ENCODE measurements at regions not wholly inside any gene's neighbourhood (a gene's known extent, or its start where the extent isn't known, plus 50 kb on each side); places are given as distances from the start of the nearest gene placed in this dataset.

DNA sequence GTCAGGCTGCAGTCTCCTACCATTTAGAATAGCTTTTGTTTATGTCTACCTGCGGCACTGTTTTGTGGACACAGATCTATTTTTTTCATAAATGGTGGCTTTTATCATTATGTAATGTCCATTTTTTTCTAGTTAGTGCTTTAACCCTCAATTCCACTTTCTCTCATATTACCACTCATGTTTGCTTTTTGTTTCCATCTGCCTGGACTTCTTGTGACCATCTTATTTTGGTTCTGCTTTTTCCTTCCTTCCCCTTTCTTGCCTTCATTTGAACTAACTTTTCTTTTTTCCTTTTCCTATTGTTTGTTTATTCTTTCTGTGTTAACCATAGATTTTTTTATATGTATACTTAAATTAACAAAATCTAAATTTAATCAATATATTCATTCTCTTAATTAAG, 63.2 kb upstream of the SLC22A11 start:
- WGBS (ENCODE audit: insufficient coverage, insufficient replicate concordance, low lambda C conversion rate, missing lambda C conversion rate): 4% methylated on average over 1 of the region's 1 CpG
- Histone ChIP-seq H4K20me1 (ENCODE audit: control insufficient read depth, insufficient read depth) (no peaks in the 10 kb centered on the region), H3K27me3 (replicated peaks in 1 of 2; ENCODE audit: control insufficient read depth in 2 of 2, insufficient read depth in 2 of 2, low read length in 1 of 2) (peaks cover 0 to 7% of the 10 kb centered on the region in 2 experiments; a peak in 2 of 4 replicates), H3K4me1 (ENCODE audit: control insufficient read depth, insufficient read depth, low read length) (peaks cover 3% of the 10 kb centered on the region; the same call in 1 of the 2 replicates), H3K9ac (ENCODE audit: control insufficient read depth, insufficient read depth, low read length) (no peak overlapping the region), H3K36me3 (ENCODE audit: control insufficient read depth in 2 of 2, insufficient read depth in 2 of 2, low read length in 1 of 2) (no peaks in the 10 kb centered on the region), H3K4me2 (ENCODE audit: control insufficient read depth, insufficient read depth) (no peak overlapping the region), H2AFZ (ENCODE audit: control insufficient read depth, low read depth, low read length) (no peak overlapping the region), H3K9me3 (replicated peaks; ENCODE audit: control insufficient read depth, insufficient read depth, low read length) (no peaks in the 10 kb centered on the region), H3K4me3 (no peak overlapping the region), H3K79me2 (ENCODE audit: control insufficient read depth, insufficient read depth, low read length) (no peaks in the 10 kb centered on the region), H3K27ac (ENCODE audit: control insufficient read depth, insufficient read depth) (no peak overlapping the region)
- ATAC-seq (no peak), FAIRE-seq (no peak), DNase-seq (ENCODE audit: low read depth, low spot score) (no peak)
- intact Hi-C loops (cut with micrococcal nuclease; ENCODE audit: unreplicated experiment): loop anchor here (5.0 kb wide), 1 partner anchor 160 kb away; no protein-coding TSS in a partner anchor
- TF ChIP-seq KLF5 (IDR thresholded peaks at IDR 0.05; ENCODE audit: partially characterized antibody): no peak
- no peak for TF ChIP-seq IRF4 (IDR thresholded peaks at IDR 0.05; ENCODE audit: low read depth, low read length)
- TF ChIP-seq, protein P1, sequence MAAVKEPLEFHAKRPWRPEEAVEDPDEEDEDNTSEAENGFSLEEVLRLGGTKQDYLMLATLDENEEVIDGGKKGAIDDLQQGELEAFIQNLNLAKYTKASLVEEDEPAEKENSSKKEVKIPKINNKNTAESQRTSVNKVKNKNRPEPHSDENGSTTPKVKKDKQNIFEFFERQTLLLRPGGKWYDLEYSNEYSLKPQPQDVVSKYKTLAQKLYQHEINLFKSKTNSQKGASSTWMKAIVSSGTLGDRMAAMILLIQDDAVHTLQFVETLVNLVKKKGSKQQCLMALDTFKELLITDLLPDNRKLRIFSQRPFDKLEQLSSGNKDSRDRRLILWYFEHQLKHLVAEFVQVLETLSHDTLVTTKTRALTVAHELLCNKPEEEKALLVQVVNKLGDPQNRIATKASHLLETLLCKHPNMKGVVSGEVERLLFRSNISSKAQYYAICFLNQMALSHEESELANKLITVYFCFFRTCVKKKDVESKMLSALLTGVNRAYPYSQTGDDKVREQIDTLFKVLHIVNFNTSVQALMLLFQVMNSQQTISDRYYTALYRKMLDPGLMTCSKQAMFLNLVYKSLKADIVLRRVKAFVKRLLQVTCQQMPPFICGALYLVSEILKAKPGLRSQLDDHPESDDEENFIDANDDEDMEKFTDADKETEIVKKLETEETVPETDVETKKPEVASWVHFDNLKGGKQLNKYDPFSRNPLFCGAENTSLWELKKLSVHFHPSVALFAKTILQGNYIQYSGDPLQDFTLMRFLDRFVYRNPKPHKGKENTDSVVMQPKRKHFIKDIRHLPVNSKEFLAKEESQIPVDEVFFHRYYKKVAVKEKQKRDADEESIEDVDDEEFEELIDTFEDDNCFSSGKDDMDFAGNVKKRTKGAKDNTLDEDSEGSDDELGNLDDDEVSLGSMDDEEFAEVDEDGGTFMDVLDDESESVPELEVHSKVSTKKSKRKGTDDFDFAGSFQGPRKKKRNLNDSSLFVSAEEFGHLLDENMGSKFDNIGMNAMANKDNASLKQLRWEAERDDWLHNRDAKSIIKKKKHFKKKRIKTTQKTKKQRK (IDR thresholded peaks at IDR 0.05; ENCODE audit: low read depth, low read length): no peak
- in situ Hi-C loops (cut with MboI): no loop called here
- POLR2A ChIA-PET: no interaction called here
- RAD21 ChIA-PET (ENCODE audit: unreplicated experiment): no interaction called here
- no TSS peak for BruUV-seq (replicated peaks)
- CTCF ChIA-PET: interaction anchor here (0.7 to 1.6 kb wide), 3 partner anchors 43 to 162 kb away, joined by 3 read pairs; no protein-coding TSS in a partner anchor
- SMC1A ChIA-PET (ENCODE audit: uncharacterized antibody, unreplicated experiment): interaction anchor here (0.7 kb wide), 1 partner anchor 153 kb away, joined by 4 read pairs; no protein-coding TSS in a partner anchor

DNA sequence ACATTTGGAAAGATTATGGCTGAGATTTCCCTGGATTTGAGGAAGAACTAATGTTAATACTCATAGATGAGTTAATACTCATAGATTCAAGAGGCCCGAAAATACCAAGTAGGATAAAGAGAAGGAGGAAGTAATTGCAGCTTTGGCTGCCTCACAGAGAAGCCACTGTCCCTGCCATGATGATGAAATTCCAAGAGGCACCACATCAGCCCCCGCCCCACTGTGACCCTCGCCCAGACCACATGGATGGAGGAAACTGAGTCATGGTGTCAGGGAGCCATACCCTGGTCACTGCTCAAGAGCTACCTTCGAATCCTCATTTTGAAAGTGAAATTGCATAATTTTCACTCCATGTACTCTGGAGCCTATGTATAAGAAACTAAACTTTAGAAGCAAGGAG, 57.6 kb upstream of the SLC22A11 start:
- no peak overlapping the region for H3K27ac ChIP-seq (ENCODE audit: control insufficient read depth, insufficient read depth)
- no peak overlapping the region for H3K9ac ChIP-seq (ENCODE audit: control insufficient read depth, insufficient read depth, low read length)
- H2AFZ ChIP-seq (ENCODE audit: control insufficient read depth, low read depth, low read length): no peak overlapping the region
- ChIA-PET CTCF (interaction anchor here (1.2 kb wide), 1 partner anchor 8 kb away, joined by 4 read pairs; no protein-coding TSS in a partner anchor), SMC1A (ENCODE audit: uncharacterized antibody, unreplicated experiment) (no interaction called here), POLR2A (no interaction called here), RAD21 (ENCODE audit: unreplicated experiment) (no interaction called here)
- no peaks in the 10 kb centered on the region for H3K27me3 ChIP-seq (replicated peaks in 1 of 2; ENCODE audit: control insufficient read depth in 2 of 2, insufficient read depth in 2 of 2, low read length in 1 of 2)
- H3K4me3 ChIP-seq: no peak overlapping the region
- ATAC-seq (no peak), FAIRE-seq (no peak), DNase-seq (ENCODE audit: low read depth, low spot score) (no peak)
- BruUV-seq (replicated peaks): no TSS peak
- WGBS (ENCODE audit: insufficient coverage, insufficient replicate concordance, low lambda C conversion rate, missing lambda C conversion rate): 3% methylated on average over 4 of the region's 4 CpGs
- no peaks in the 10 kb centered on the region for H3K4me1 ChIP-seq (ENCODE audit: control insufficient read depth, insufficient read depth, low read length)
- H3K4me2 ChIP-seq (ENCODE audit: control insufficient read depth, insufficient read depth): no peak overlapping the region
- no peaks in the 10 kb centered on the region for H3K79me2 ChIP-seq (ENCODE audit: control insufficient read depth, insufficient read depth, low read length)
- in situ Hi-C loops (cut with MboI) (no loop called here), intact Hi-C loops (cut with micrococcal nuclease; ENCODE audit: unreplicated experiment) (no loop called here)
- no peaks in the 10 kb centered on the region for H4K20me1 ChIP-seq (ENCODE audit: control insufficient read depth, insufficient read depth)
- H3K36me3 ChIP-seq (ENCODE audit: control insufficient read depth in 2 of 2, insufficient read depth in 2 of 2, low read length in 1 of 2): no peaks in the 10 kb centered on the region
- H3K9me3 ChIP-seq (replicated peaks; ENCODE audit: control insufficient read depth, insufficient read depth, low read length): no peaks in the 10 kb centered on the region
- no peak for TF ChIP-seq YBX1 (IDR thresholded peaks at IDR 0.05)
- no peak for TF ChIP-seq TCF12 (IDR thresholded peaks at IDR 0.05; ENCODE audit: low read depth, low read length)
- no peak for TF ChIP-seq ETV6 (conservative IDR thresholded peaks at IDR 0.05 in 1 of 2, IDR thresholded peaks at IDR 0.05 in 1 of 2; ENCODE audit: borderline replicate concordance in 1 of 2, low read depth in 1 of 2)
- TF ChIP-seq EZH2 (IDR thresholded peaks at IDR 0.05; ENCODE audit: borderline replicate concordance, control insufficient read depth, low read depth, low read length): no peak
- TF ChIP-seq, protein P2, sequence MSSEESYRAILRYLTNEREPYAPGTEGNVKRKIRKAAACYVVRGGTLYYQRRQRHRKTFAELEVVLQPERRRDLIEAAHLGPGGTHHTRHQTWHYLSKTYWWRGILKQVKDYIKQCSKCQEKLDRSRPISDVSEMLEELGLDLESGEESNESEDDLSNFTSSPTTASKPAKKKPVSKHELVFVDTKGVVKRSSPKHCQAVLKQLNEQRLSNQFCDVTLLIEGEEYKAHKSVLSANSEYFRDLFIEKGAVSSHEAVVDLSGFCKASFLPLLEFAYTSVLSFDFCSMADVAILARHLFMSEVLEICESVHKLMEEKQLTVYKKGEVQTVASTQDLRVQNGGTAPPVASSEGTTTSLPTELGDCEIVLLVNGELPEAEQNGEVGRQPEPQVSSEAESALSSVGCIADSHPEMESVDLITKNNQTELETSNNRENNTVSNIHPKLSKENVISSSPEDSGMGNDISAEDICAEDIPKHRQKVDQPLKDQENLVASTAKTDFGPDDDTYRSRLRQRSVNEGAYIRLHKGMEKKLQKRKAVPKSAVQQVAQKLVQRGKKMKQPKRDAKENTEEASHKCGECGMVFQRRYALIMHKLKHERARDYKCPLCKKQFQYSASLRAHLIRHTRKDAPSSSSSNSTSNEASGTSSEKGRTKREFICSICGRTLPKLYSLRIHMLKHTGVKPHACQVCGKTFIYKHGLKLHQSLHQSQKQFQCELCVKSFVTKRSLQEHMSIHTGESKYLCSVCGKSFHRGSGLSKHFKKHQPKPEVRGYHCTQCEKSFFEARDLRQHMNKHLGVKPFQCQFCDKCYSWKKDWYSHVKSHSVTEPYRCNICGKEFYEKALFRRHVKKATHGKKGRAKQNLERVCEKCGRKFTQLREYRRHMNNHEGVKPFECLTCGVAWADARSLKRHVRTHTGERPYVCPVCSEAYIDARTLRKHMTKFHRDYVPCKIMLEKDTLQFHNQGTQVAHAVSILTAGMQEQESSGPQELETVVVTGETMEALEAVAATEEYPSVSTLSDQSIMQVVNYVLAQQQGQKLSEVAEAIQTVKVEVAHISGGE (CRISPR knock-in tag; IDR thresholded peaks at IDR 0.05): no peak
- TF ChIP-seq ESRRA (IDR thresholded peaks at IDR 0.05; ENCODE audit: low read length): no peak
- TF ChIP-seq, protein P3, sequence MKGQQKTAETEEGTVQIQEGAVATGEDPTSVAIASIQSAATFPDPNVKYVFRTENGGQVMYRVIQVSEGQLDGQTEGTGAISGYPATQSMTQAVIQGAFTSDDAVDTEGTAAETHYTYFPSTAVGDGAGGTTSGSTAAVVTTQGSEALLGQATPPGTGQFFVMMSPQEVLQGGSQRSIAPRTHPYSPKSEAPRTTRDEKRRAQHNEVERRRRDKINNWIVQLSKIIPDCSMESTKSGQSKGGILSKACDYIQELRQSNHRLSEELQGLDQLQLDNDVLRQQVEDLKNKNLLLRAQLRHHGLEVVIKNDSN (IDR thresholded peaks at IDR 0.05; ENCODE audit: borderline replicate concordance, extremely low read length, insufficient read depth, low read depth, low read length): no peak

Data from GM12878 (cell line).